Coronary artery (tissue), 2 donors: ENCODE measurements at regions not wholly inside any gene's neighbourhood (a gene's known extent, or its start where the extent isn't known, plus 50 kb on each side); places are given as distances from the start of the nearest gene placed in this dataset.

Experiments used
- DNase-seq: peaks from one replicate; pipeline ENCODE4 v3.0.0-alpha.2; 2017; ENCODE audit warnings: low spot score
- H3K27ac ChIP-seq, 2 donors: fragments of 200-600 bp; sonication (generic); one replicate each; pipeline ENCODE4 v1.5.1; 2016 to 2019
- H3K4me3 ChIP-seq: fragments of 200-600 bp; sonication (generic); 2 replicates; pipeline ENCODE4 v1.5.1; 2016; ENCODE audit warnings: mild to moderate bottlenecking, moderate library complexity
- CTCF ChIP-seq: fragments of 200-600 bp; sonication (generic); IDR thresholded peaks from one replicate; pipeline ENCODE4 v1.5.1; 2019; ENCODE audit warnings: antibody characterized with exemption

- H3K27ac ChIP-seq: peak overlapping the region in 1 of 2 donors; percentile 1
- DNase-seq: no peak
- H3K4me3 ChIP-seq: no peak overlapping the region
- TF ChIP-seq CTCF: no peak
Observed at GRCh38 chr20:10994991-10995700, 321.3 kb upstream of the JAG1 start.

- Histone ChIP-seq H3K4me3 (no peak overlapping the region), H3K27ac (no peak overlapping the region)
- TF ChIP-seq CTCF: no peak
- DNase-seq: no peak
Observed at GRCh38 chr20:10998476-10998875, 324.7 kb upstream of the JAG1 start.

- Histone ChIP-seq H3K27ac (no peak overlapping the region), H3K4me3 (no peak overlapping the region)
- no peak for TF ChIP-seq CTCF
- no peak for DNase-seq
Observed at GRCh38 chr20:11000416-11000815, 326.6 kb upstream of the JAG1 start.

- no peak overlapping the region for H3K27ac ChIP-seq
- no peak overlapping the region for H3K4me3 ChIP-seq
- TF ChIP-seq CTCF: no peak
- no peak for DNase-seq
Observed at GRCh38 chr20:11001302-11001701, 327.5 kb upstream of the JAG1 start.

GRCh38 chr20:11001764-11002540, 328.2 kb upstream of the JAG1 start:
- Histone ChIP-seq H3K27ac (peak overlapping the region in 1 of 2 donors; percentile 47), H3K4me3 (no peak overlapping the region)
- TF ChIP-seq CTCF: no peak
- DNase-seq: no peak

GRCh38 chr20:11003341-11003740, 329.5 kb upstream of the JAG1 start:
- no peak overlapping the region for H3K27ac ChIP-seq
- TF ChIP-seq CTCF: no peak

More at GRCh38 chr20:11003341-11003740, 329.5 kb upstream of the JAG1 start:
- no peak overlapping the region for H3K4me3 ChIP-seq
- no peak for DNase-seq
